ENCODE measurements at regions not wholly inside any gene's neighbourhood (a gene's known extent, or its start where the extent isn't known, plus 50 kb on each side); places are given as distances from the start of the nearest gene placed in this dataset.
A peak's percentile ranks its signal among the peaks of the same experiment; 100 is the strongest.

GRCh38 chr4:157880761-157881160 lies 292.1 kb downstream of the GASK1B start:
- no peak for DNase-seq (ENCODE audit: low spot score)

GRCh38 chr4:157854819-157855218 lies 318.0 kb downstream of the GASK1B start:
- DNase-seq (ENCODE audit: low spot score), result no peak

- DNase-seq (ENCODE audit: low spot score), result no peak
Observed at GRCh38 chr4:157840648-157841047, 332.2 kb downstream of the GASK1B start.

- no peak for DNase-seq (ENCODE audit: low spot score)
Observed at GRCh38 chr4:157840034-157840433, 332.8 kb downstream of the GASK1B start.

- DNase-seq (ENCODE audit: low spot score), result no peak
Observed at GRCh38 chr4:157838366-157838765, 334.5 kb downstream of the GASK1B start.

GRCh38 chr4:157837071-157837703 lies 335.6 kb downstream of the GASK1B start:
- no peak for DNase-seq (ENCODE audit: low spot score)

- DNase-seq (ENCODE audit: low spot score), result no peak
Observed at GRCh38 chr4:157832596-157832995, 340.2 kb downstream of the GASK1B start.

GRCh38 chr4:157824021-157824420 lies 348.8 kb downstream of the GASK1B start:
- DNase-seq (ENCODE audit: low spot score), result no peak

GRCh38 chr4:157821814-157822213 lies 351.0 kb downstream of the GASK1B start:
- DNase-seq (ENCODE audit: low spot score), result no peak

GRCh38 chr4:157819693-157820464 lies 352.9 kb downstream of the GASK1B start:
- no peak for DNase-seq (ENCODE audit: low spot score)

- no peak for DNase-seq (ENCODE audit: low spot score)
Observed at GRCh38 chr4:157818946-157819692, 353.7 kb downstream of the GASK1B start.

- DNase-seq (ENCODE audit: low spot score), result peak; percentile 65
Observed at GRCh38 chr4:157810137-157810774, 362.6 kb downstream of the GASK1B start.

- no peak for DNase-seq (ENCODE audit: low spot score)
Observed at GRCh38 chr4:157808796-157809383, 363.9 kb downstream of the GASK1B start.

GRCh38 chr4:157806184-157806583 lies 366.6 kb downstream of the GASK1B start:
- DNase-seq (ENCODE audit: low spot score), result no peak

- DNase-seq (ENCODE audit: low spot score), result no peak
Observed at GRCh38 chr4:157804986-157805385, 367.8 kb downstream of the GASK1B start.

GRCh38 chr4:157803845-157804521 lies 368.8 kb downstream of the GASK1B start:
- no peak for DNase-seq (ENCODE audit: low spot score)

GRCh38 chr4:157803421-157803820 lies 369.4 kb downstream of the GASK1B start:
- DNase-seq (ENCODE audit: low spot score), result no peak

GRCh38 chr4:157795495-157795894 lies 377.3 kb downstream of the GASK1B start:
- no peak for DNase-seq (ENCODE audit: low spot score)

GRCh38 chr4:157792716-157793115 lies 380.1 kb downstream of the GASK1B start:
- DNase-seq (ENCODE audit: low spot score), result no peak

GRCh38 chr4:157791236-157791635 lies 381.6 kb downstream of the GASK1B start:
- DNase-seq (ENCODE audit: low spot score), result no peak

- DNase-seq (ENCODE audit: low spot score), result no peak
Observed at GRCh38 chr4:157787618-157788017, 385.2 kb downstream of the GASK1B start.

- no peak for DNase-seq (ENCODE audit: low spot score)
Observed at GRCh38 chr4:157781361-157781760, 391.5 kb downstream of the GASK1B start.
